Chondrocyte (in vitro differentiated cells): ENCODE measurements at regions not wholly inside any gene's neighbourhood (a gene's known extent, or its start where the extent isn't known, plus 50 kb on each side); places are given as distances from the start of the nearest gene placed in this dataset.
"Not testable (repeated sequence)": the region's sequence is repeated elsewhere in the genome, so short reads cannot be mapped to it uniquely, and the experiment has no call there.

Experiments used
- DNase-seq: peaks from one replicate; pipeline ENCODE4 v3.0.0; 2021; ENCODE audit warnings: mixed read lengths, low spot score
- H3K27ac Mint-ChIP-seq: one replicate; pipeline ENCODE4 v1.8.0; 2021; ENCODE audit warnings: mild to moderate bottlenecking, moderate library complexity, mixed read lengths; ENCODE audit not compliant: unreplicated experiment
- H3K27me3 Mint-ChIP-seq: 2 replicates; pipeline ENCODE4 v1.8.0; 2021; ENCODE audit warnings: low read depth, mixed read lengths
- H3K36me3 Mint-ChIP-seq: 2 replicates; pipeline ENCODE4 v1.8.0; 2021; ENCODE audit warnings: low read depth, mixed read lengths
- H3K4me1 Mint-ChIP-seq: 2 replicates; pipeline ENCODE4 v1.8.0; 2021; ENCODE audit warnings: low read depth, mild to moderate bottlenecking, mixed read lengths
- H3K4me3 Mint-ChIP-seq: one replicate; pipeline ENCODE4 v1.8.0; 2021; ENCODE audit warnings: mild to moderate bottlenecking, moderate library complexity, mixed read lengths; ENCODE audit not compliant: unreplicated experiment
- H3K9me3 Mint-ChIP-seq: 2 replicates; pipeline ENCODE4 v1.8.0; 2021; ENCODE audit warnings: low read depth, mixed read lengths
- TF ChIP-seq, protein P1 (sequence below): fragments of 200-600 bp; sonication (generic); IDR thresholded peaks from 2 replicates; pipeline ENCODE4 v1.5.0; 2021; ENCODE audit warnings: antibody characterized with exemption, mild to moderate bottlenecking, moderate library complexity

DNA sequence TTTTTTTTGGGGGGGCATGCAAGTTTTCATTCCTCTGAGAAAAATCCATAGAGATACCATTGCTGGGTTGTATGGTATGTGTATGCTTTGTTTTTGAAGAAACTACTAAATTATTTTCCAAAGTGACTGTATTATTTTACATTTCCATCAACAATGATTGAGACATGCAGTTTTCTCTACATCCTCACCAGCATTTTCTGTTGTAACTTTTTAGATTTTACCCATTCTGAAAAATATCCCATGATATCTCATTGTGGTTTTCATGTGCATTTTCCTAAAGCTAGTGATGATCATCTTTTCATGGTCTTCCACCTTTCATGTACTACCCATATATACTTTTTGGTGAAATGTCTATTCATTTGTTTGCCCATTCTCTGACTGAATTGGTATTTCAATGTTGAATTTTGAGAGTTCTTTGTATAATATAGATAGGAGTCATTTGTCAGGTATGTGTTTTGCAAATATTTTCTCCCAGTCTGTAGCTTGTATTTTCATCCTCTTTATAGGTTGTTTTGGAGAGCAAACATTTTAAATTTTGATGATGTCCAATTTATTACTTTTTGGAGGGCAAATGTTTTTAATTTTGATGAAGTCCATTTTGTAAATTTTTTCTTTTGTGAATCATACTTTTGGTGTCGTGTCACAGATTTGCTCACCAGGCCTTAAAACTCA is 827.5 kb upstream of the CITED2 start:
- TF ChIP-seq, protein P1, sequence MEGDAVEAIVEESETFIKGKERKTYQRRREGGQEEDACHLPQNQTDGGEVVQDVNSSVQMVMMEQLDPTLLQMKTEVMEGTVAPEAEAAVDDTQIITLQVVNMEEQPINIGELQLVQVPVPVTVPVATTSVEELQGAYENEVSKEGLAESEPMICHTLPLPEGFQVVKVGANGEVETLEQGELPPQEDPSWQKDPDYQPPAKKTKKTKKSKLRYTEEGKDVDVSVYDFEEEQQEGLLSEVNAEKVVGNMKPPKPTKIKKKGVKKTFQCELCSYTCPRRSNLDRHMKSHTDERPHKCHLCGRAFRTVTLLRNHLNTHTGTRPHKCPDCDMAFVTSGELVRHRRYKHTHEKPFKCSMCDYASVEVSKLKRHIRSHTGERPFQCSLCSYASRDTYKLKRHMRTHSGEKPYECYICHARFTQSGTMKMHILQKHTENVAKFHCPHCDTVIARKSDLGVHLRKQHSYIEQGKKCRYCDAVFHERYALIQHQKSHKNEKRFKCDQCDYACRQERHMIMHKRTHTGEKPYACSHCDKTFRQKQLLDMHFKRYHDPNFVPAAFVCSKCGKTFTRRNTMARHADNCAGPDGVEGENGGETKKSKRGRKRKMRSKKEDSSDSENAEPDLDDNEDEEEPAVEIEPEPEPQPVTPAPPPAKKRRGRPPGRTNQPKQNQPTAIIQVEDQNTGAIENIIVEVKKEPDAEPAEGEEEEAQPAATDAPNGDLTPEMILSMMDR = no peak
- Mint-ChIP-seq H3K4me1 (peaks cover 36% of the 10 kb centered on the region), H3K27me3 (no peaks in the 10 kb centered on the region), H3K9me3 (peaks cover 10% of the 10 kb centered on the region), H3K36me3 (peaks cover 1% of the 10 kb centered on the region), H3K27ac (no peak overlapping the region), H3K4me3 (no peak overlapping the region)
- DNase-seq = no peak

- H3K27me3 Mint-ChIP-seq = no peaks in the 10 kb centered on the region
These were observed 818.8 kb upstream of the CITED2 start for GRCh38 chr6:140193269-140193668.

DNA sequence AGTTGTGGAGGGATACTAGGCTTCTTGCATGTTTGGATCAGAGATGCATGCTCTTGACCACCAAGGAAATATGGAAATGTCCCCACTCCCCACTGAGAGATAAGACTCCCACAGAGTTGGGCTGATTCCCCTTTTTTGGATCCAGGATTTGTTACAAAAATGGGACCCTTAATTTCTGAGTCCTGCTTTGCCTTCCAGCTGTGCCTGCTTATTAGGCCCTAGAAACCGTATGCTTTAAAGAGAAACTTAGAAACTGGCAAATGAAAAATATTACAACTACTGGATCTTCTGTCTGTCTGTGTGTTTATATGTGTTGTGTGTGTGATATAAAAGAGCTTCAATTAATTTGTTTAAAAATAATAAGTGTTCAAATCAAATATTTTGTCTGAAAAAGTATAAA is 817.6 kb upstream of the CITED2 start:
- Mint-ChIP-seq H3K27me3 (no peaks in the 10 kb centered on the region), H3K27ac (no peak overlapping the region), H3K4me3 (no peak overlapping the region), H3K9me3 (peaks cover 44% of the 10 kb centered on the region), H3K36me3 (peaks cover 8% of the 10 kb centered on the region), H3K4me1 (peaks cover under 1% of the 10 kb centered on the region)
- no peak for DNase-seq
- TF ChIP-seq, protein P1 = no peak

More at GRCh38 chr6:140193269-140193668, 818.8 kb upstream of the CITED2 start:
- DNase-seq = no peak
- Mint-ChIP-seq H3K36me3 (peaks cover 6% of the 10 kb centered on the region), H3K9me3 (peaks cover 35% of the 10 kb centered on the region), H3K4me1 (no peaks in the 10 kb centered on the region), H3K4me3 (no peak overlapping the region), H3K27ac (no peak overlapping the region)
- TF ChIP-seq, protein P1 = no peak

DNA sequence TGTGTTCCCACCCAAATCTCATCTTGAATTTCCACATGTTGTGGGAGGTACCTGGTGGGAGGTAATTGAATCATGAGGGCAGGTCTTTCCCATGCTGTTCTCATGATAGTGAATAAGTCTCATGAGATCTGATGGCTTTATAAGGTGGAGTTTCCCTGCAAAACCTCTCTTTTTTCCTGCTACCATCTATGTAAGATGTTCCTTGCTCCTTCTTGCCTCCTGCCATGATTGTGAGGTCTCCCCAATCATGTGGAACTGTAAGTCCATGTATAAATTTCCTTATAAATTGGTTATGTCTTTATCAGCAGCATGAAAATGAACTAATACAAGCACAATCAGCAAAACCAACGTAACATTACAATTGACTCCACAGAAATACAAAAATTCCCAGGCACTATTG is 814.8 kb upstream of the CITED2 start:
- not testable (repeated sequence) for H3K36me3 Mint-ChIP-seq, H3K4me1 Mint-ChIP-seq, DNase-seq, H3K4me3 Mint-ChIP-seq, H3K27me3 Mint-ChIP-seq, H3K27ac Mint-ChIP-seq
- H3K9me3 Mint-ChIP-seq = peaks cover 43% of the 10 kb centered on the region

- TF ChIP-seq, protein P1 = no peak
- H3K9me3 Mint-ChIP-seq = peaks cover 31% of the 10 kb centered on the region
These were observed 811.5 kb upstream of the CITED2 start for GRCh38 chr6:140185991-140186390.

DNA sequence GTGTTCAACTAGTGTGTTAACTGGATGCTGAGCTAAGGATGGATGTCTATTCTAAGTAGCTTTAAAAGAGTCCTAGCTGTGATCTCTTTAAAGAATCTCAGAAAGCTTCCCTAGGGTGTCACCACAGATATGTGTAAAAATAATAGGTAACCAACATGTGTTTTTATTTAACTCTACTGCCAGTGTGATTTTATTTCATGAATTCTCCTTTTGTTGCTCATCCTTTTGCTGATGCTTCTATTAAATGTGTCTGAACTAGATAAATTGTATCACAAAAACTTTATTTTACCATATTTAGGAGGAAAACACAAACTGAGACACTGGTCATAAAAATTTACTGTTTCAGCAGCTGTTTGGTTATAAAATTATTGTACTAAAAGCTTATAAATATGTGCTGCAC is 809.4 kb upstream of the CITED2 start:
- Mint-ChIP-seq H3K4me1 (peaks cover 22% of the 10 kb centered on the region), H3K36me3 (peaks cover 4% of the 10 kb centered on the region), H3K27me3 (no peaks in the 10 kb centered on the region), H3K9me3 (peaks cover 24% of the 10 kb centered on the region), H3K4me3 (no peak overlapping the region), H3K27ac (no peak overlapping the region)
- TF ChIP-seq, protein P1 = no peak
- DNase-seq = no peak

More at GRCh38 chr6:140185991-140186390, 811.5 kb upstream of the CITED2 start:
- peaks cover 4% of the 10 kb centered on the region for H3K36me3 Mint-ChIP-seq
- no peaks in the 10 kb centered on the region for H3K27me3 Mint-ChIP-seq
- H3K27ac Mint-ChIP-seq = no peak overlapping the region
- peaks cover 20% of the 10 kb centered on the region for H3K4me1 Mint-ChIP-seq
- DNase-seq = no peak
- H3K4me3 Mint-ChIP-seq = no peak overlapping the region
